Superior temporal gyrus (tissue), 1 donor: ENCODE measurements at regions not wholly inside any gene's neighbourhood (a gene's known extent, or its start where the extent isn't known, plus 50 kb on each side); places are given as distances from the start of the nearest gene placed in this dataset.

Experiments
- DNase-seq: peaks from one replicate; pipeline ENCODE4 v3.0.0-alpha.2; 2016; ENCODE audit errors: extremely low spot score

- DNase-seq = no peak
Measured at GRCh38 chr4:159444678-159445077, 341.8 kb downstream of the RAPGEF2 start.

DNA sequence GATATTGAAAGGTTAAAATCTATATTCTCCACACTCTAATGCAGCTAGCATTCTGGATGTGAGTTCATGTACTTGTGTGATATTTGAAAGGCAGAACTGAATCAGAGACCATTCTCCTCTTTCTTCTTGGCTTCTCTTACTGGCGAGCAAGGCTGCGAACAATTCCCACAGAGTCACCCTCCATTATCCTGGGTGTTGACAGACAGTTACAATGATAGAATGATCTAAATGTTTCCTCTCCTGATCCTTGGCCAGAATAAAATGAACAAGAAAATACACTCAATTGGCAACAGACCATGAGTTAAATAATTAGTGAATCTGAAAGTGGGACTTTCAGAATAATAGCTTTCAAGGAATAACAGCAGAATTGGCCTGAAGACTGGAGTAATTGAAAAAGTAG lies 342.8 kb downstream of the RAPGEF2 start:
- no peak for DNase-seq

DNA sequence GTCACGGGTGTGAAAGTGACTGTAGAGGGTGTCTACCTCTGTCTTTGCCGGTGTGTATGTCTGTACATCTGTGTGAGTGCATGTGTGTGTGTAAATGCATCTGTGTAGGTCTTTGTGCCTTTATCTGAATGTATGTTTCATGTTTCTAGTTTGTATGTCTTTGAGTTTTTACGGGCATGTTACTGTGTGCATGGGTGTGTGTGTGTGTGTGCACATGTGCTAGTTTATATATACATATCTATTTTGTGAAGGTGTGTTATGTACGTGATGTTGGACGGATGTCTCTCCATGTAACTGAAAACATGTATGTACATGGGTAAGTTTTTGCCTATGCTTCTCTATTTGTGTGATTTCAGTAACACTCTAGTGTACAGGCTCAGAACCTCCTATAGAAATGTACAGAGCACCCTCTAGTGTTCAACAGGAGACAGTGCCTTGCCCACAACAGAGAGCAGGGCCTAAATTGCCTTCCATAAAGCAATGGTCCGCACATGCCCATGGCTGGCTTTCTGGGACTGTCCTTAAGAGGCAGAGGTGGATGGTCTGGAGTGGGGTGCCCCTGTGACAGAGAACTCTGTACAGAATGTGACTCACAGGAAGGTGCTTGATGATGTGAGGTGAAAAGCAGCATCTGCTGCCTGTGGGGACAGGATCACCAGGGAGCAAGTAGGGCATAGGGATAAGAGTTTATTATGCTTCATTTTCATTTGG lies 343.5 kb downstream of the RAPGEF2 start:
- DNase-seq = peak; percentile 90

DNA sequence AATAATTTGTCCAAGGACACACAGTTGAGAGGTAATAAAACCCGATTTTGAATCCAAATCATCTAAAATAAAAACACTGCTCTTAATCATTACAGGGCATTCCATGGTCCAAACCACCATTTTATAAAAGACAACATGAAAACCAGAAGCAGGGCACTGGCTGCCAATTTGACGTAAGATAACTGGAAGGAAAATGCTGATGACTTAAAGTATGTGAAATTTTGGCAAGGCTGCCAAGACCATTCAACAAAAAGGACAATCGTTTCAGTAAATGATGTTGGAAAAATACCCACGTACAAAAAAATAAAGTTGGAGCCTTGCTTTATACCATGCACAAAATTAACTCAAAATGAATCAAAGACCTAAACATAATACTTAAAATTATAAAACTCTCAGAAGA lies 344.4 kb downstream of the RAPGEF2 start:
- DNase-seq = no peak

DNA sequence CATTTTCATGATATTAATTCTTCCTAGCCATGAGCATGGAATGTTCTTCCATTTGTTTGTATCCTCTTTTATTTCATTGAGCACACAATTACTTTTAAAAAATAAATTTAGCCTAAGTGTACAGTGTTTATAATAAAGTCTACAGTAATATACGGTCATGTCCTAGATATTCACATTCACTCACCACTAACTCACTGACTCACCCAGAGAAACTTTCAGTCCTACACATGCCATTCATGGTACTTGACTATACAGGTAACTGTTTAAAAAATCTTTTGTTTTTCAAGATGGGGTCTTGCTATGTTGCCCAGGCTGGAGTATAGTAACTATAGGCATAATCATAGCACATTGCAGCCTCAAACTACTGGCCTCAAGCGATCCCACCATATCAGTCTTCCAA lies 348.1 kb downstream of the RAPGEF2 start:
- no peak for DNase-seq

DNA sequence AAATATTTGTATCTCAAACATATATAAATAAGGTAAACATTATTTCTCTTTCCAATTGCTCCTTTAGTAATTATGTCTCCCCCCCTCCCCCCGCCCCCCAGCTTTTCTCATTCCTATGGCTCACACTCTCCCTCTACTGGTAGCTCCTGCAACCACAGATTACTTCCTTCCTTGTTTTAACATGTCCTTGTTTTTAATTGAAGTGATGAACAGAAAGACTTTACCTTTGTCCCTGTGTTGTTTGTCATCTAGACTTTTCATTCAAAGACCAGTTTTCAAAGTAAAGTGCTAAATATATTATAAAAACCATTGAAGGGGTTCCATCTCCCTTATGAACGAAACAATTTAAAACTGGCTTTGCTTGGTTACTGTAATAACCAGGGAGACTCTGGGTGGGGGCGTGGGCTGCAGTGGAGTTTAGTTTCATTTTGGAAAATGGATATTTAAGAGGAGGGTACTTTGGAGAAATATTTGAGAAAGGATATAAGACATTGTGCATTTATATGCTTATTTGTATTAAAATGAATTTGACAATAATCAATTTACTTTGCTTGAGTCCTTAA lies 352.9 kb downstream of the RAPGEF2 start:
- peak; percentile 70 for DNase-seq

- no peak for DNase-seq
Measured at GRCh38 chr4:159460371-159460770, 357.5 kb downstream of the RAPGEF2 start.

DNA sequence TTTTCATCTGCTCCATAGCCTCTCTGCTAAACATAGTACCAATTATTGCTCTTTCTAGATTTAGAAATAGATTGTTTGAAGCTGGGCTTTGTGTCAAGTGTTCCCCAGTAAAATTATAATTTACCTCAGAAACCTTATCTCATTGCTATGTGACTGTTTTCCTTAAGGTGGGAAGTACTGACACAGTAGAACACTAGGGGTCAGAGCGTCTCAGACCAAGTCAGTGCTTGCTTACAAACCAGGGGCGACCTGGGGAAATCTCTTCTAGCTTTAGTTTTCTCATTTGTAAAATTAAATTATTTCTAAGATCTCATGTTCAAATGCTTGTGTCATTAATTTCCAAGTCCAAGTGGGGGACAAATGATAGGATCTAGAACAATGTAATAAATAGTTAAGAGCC lies 360.4 kb downstream of the RAPGEF2 start:
- no peak for DNase-seq

DNA sequence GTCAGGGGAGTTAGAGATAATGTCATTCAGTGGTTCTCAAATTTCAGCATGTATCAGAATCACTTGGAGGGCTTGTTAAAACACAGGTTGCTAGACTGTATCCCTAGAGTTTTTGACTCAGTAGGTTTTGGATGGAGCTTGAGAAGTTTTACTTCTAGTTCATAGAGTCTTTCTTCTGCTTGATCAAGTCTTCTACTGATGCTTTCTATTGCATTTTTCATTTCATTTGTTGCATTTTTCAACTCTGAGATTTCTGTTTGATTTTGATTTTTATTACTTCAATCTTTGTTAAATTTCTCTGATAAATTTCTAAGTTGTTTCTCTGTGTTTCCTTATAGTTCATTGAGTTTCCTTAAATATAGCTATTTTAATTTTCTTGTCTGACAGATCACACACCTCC lies 361.4 kb downstream of the RAPGEF2 start:
- no peak for DNase-seq

GRCh38 chr4:159476886-159477285 lies 374.0 kb downstream of the RAPGEF2 start:
- DNase-seq = no peak

DNA sequence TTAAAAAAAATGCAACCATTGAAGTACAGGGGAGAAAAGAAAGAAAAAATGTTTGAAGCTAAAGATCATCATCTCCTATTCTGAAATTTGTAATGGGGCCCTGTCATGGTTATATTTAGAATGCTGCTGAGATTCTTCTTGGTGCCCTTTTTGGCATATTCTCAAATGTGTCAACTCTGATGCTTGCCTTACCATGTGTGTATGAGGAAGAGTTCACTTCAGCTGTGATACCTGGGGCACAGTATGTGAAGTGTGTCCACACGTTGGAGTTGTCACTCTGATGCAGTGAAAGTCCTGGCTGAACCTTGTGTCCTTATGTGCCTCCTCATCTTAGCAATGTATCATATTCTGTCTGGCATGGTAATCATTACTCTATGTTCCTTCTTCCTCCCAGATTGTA lies 377.9 kb downstream of the RAPGEF2 start:
- DNase-seq = no peak

GRCh38 chr4:159481936-159482335 lies 379.1 kb downstream of the RAPGEF2 start:
- DNase-seq = no peak

- DNase-seq = no peak
Measured at GRCh38 chr4:159483110-159483781, 380.4 kb downstream of the RAPGEF2 start.

- DNase-seq = no peak
Measured at GRCh38 chr4:159483782-159484741, 381.2 kb downstream of the RAPGEF2 start.

GRCh38 chr4:159484864-159485263 lies 382.0 kb downstream of the RAPGEF2 start:
- DNase-seq = no peak

DNA sequence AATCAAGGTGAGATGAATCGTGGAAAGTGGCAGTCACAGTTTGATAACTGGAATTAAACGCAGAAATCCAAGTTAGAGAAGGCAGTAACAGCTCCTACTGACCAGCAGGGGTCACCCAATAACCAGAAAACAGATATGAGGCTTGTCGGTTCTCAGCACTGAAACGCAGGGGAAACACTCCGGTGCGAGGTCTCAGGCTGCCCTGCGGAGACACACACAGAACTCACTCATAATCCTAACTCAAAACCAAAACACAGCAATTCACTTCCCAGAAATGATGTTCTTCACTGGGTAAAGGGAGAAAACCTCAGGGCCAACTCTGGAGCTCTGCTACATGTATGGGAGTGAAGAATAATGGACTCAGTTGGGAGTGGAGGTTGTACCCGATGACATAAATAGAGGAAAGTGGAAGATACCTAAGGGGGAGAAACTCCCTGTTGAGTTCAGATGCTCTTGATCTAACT lies 384.4 kb downstream of the RAPGEF2 start:
- peak; percentile 87 for DNase-seq

DNA sequence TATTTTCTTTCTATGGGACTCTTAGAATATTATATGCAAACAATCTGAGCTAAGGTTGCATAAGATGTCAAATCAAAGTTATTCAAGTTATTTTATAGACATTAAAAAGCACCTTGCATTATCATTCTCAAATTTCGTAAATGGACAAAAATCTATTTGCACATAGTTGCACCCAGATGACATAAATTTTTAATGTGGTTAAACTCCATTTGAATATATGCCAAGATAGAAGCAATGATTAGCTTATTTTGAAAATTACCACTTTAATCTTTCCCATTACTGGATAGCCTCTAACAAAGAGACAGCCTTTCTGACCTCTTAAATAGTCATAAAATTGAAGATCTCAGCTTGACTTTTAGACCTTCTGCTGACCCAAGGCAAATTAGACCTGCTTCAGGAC lies 386.8 kb downstream of the RAPGEF2 start:
- no peak for DNase-seq

DNA sequence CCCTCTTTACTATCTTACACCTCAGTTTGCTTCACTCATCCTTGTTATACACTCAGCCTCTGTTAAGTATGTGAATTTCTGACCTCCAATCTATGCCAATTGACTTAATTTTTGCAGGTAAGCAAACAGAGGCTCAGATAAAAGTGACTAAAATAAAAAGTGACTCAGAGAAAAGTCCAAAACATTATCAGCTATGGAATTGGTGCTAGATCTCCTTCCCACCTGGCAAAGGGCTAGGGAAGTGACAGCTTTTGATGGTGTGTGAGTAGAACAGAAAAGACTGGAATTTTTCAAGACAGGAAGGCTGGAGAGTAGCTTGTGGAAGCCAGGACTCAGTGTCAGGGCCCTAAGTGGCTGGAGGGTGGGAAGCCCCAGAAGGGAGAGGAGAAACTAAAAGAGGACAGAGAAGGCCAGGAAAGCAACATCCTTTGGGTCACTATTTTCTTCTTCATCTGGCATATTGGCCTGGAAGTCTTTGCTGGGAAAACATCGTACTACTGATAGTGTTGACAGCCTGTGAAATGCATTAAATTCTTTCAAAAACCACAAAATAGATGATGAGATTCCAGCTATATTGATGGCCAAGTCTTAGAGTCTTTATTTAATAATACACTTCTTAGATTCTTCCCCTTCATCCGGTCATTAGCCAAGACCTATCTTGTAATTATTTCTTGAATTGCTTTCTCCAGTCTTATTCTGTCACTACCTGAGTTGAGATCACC lies 392.8 kb downstream of the RAPGEF2 start:
- DNase-seq = no peak

GRCh38 chr4:159496248-159496647 lies 393.4 kb downstream of the RAPGEF2 start:
- DNase-seq = no peak

DNA sequence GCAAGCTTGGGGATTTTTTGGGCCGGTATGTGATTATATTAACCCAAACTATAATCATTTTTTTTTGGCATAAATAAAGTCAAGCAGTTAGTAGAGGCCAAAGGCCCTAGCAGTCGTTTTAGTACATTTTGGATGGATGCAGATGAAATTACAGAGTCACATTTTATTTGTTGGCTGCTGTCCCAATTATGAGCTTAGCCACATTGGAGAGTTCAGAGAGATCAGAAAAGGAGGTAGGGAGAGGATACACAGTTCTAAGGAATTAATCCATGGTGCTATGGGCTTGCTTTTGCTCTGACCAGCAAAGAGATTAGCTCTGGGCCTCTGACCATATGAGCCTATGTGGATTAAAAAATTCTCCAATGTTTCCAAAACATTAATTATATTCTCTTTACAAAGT lies 395.1 kb downstream of the RAPGEF2 start:
- DNase-seq = no peak

DNA sequence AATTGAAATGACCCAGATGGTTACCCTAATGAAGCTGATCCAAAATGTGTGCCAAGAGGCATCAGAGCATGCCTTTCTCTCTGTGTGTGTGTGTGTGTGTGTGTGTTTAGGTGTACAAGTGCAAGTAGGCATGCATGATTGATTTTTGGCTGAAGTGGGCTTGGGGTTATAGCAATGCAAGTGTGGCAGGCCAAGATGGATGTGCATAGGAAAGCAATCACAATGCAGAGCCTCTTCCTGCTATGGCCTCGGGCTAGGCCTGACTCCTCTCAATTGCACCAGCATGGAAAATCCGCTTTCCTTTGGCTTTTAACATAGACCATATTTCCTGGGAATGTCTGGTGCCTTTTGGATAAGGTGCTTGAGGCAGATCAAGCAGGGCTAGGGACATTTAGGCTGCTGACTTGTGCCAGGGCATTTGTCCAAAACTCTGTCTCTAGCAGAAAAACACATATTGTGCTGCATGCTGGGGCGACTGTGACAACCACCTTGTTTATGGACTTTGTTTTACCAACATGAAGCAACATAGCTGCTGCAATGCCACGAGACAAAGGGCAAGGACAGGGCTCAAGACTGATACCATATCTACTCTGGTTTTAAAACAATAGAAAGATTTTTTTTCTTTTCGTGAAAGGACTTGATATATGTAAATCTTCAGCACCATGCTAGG lies 395.7 kb downstream of the RAPGEF2 start:
- DNase-seq = no peak
